ENCODE measurements at regions not wholly inside any gene's neighbourhood (a gene's known extent, or its start where the extent isn't known, plus 50 kb on each side); places are given as distances from the start of the nearest gene placed in this dataset.

DNA sequence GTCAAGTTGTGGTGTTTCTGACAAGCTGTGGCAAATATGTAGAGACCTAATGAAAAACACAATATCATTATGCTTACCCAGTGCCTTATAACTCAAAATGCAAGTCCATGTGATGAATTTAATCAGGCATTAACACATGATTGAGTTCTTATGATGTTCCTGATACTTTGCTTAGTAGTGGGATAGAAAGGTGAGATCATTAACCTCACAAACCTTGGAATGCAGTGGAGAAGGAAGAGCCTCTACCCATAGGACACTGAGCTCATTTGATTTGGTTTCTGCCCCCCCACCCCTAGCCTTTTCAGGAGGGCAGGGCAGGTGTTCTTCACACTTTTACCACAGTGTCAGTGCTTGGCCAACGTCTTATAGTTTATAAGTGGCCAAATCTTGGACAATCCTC, 683.6 kb upstream of the CPEB2 start:
- Mint-ChIP-seq H3K4me3 (no peak overlapping the region), H3K27me3 (ENCODE audit: low read depth, poor library complexity) (peaks cover 3% of the 10 kb centered on the region), H3K27ac (no peak overlapping the region), H3K36me3 (ENCODE audit: low read depth) (no peaks in the 10 kb centered on the region), H3K4me1 (no peaks in the 10 kb centered on the region), H3K9me3 (no peaks in the 10 kb centered on the region)
- no peak for DNase-seq
- TF ChIP-seq, protein P1, sequence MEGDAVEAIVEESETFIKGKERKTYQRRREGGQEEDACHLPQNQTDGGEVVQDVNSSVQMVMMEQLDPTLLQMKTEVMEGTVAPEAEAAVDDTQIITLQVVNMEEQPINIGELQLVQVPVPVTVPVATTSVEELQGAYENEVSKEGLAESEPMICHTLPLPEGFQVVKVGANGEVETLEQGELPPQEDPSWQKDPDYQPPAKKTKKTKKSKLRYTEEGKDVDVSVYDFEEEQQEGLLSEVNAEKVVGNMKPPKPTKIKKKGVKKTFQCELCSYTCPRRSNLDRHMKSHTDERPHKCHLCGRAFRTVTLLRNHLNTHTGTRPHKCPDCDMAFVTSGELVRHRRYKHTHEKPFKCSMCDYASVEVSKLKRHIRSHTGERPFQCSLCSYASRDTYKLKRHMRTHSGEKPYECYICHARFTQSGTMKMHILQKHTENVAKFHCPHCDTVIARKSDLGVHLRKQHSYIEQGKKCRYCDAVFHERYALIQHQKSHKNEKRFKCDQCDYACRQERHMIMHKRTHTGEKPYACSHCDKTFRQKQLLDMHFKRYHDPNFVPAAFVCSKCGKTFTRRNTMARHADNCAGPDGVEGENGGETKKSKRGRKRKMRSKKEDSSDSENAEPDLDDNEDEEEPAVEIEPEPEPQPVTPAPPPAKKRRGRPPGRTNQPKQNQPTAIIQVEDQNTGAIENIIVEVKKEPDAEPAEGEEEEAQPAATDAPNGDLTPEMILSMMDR (IDR thresholded peaks at IDR 0.05): no peak

- Mint-ChIP-seq H3K4me3 (no peak overlapping the region), H3K4me1 (no peaks in the 10 kb centered on the region), H3K27me3 (ENCODE audit: low read depth, poor library complexity) (peaks cover 3% of the 10 kb centered on the region), H3K9me3 (no peaks in the 10 kb centered on the region), H3K36me3 (ENCODE audit: low read depth) (no peaks in the 10 kb centered on the region), H3K27ac (no peak overlapping the region)
- TF ChIP-seq, protein P1 (IDR thresholded peaks at IDR 0.05): no peak
- no peak for DNase-seq
These were observed 680.6 kb upstream of the CPEB2 start for GRCh38 chr4:14321723-14322122.

- Mint-ChIP-seq H3K9me3 (no peaks in the 10 kb centered on the region), H3K4me1 (no peaks in the 10 kb centered on the region), H3K36me3 (ENCODE audit: low read depth) (no peaks in the 10 kb centered on the region), H3K27ac (no peak overlapping the region), H3K4me3 (no peak overlapping the region), H3K27me3 (ENCODE audit: low read depth, poor library complexity) (peaks cover 3% of the 10 kb centered on the region)
- DNase-seq: no peak
- TF ChIP-seq, protein P1 (IDR thresholded peaks at IDR 0.05): no peak
These were observed 679.1 kb upstream of the CPEB2 start for GRCh38 chr4:14323191-14323590.

- TF ChIP-seq, protein P1 (IDR thresholded peaks at IDR 0.05): no peak
- Mint-ChIP-seq H3K4me3 (no peak overlapping the region), H3K27ac (no peak overlapping the region), H3K9me3 (no peaks in the 10 kb centered on the region), H3K27me3 (ENCODE audit: low read depth, poor library complexity) (peaks cover 3% of the 10 kb centered on the region), H3K36me3 (ENCODE audit: low read depth) (no peaks in the 10 kb centered on the region), H3K4me1 (no peaks in the 10 kb centered on the region)
- no peak for DNase-seq
These were observed 673.1 kb upstream of the CPEB2 start for GRCh38 chr4:14329228-14329627.

DNA sequence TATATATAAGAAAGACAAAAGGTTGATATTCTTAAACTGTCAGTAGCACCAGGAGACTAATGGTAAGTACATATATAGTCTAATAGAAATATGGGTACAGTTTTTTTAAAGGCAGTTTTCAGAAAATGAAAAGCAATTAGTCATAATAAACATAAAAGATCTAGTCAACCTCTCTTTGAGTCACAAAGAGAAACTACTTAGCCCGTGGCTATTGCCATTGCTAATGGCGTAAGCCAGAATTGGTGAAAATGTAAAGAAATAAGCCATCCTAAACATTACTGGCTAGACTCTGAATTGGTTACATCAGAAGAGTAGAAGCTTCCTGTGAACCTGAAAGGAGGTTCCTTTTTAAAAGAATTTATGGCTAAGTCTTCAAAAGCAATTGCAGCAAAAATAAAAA, 668.7 kb upstream of the CPEB2 start:
- Mint-ChIP-seq H3K9me3 (no peaks in the 10 kb centered on the region), H3K36me3 (ENCODE audit: low read depth) (no peaks in the 10 kb centered on the region), H3K27me3 (ENCODE audit: low read depth, poor library complexity) (no peaks in the 10 kb centered on the region), H3K27ac (no peak overlapping the region), H3K4me3 (no peak overlapping the region), H3K4me1 (no peaks in the 10 kb centered on the region)
- TF ChIP-seq, protein P1 (IDR thresholded peaks at IDR 0.05): no peak
- DNase-seq: no peak

DNA sequence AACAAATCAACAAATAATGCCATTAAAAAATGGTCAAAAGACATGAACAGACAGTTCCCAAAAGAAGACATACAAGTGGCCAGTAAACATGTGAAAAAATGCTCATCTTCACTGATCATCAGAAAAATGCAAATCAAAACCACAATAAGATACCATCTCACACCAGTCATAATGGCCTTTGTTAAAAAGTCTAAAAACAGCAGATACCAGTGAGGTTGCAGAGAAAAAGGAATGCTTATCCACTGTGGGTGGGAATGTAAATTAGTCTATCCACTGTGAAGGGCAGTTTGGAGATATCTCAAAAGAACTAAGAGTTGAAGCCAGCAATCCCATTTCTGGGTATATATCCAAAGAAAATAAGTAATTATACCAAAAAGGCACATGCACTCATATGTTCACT, 668.1 kb upstream of the CPEB2 start:
- TF ChIP-seq, protein P1 (IDR thresholded peaks at IDR 0.05): no peak
- no peak overlapping the region for H3K27ac Mint-ChIP-seq
- H3K4me3 Mint-ChIP-seq: no peak overlapping the region
- no peaks in the 10 kb centered on the region for H3K36me3 Mint-ChIP-seq (ENCODE audit: low read depth)
- no peaks in the 10 kb centered on the region for H3K4me1 Mint-ChIP-seq
- H3K27me3 Mint-ChIP-seq (ENCODE audit: low read depth, poor library complexity): peaks cover 3% of the 10 kb centered on the region
- no peaks in the 10 kb centered on the region for H3K9me3 Mint-ChIP-seq
- no peak for DNase-seq
